ENCODE measurements at regions not wholly inside any gene's neighbourhood (a gene's known extent, or its start where the extent isn't known, plus 50 kb on each side); places are given as distances from the start of the nearest gene placed in this dataset.

- TF ChIP-seq CTCF (conservative IDR thresholded peaks at IDR 0.05; ENCODE audit: low read depth, low read length) (no peak), EZH2 (IDR thresholded peaks at IDR 0.05; ENCODE audit: low read length, unreplicated experiment) (no peak), EZH2phosphoT487 (IDR thresholded peaks at IDR 0.05; ENCODE audit: borderline replicate concordance, low read length) (no peak)
Observed at GRCh38 chr1:5599541-5599940, 392.7 kb downstream of the NPHP4 start.
